Heart left ventricle (tissue), 13 donors: ENCODE measurements at regions not wholly inside any gene's neighbourhood (a gene's known extent, or its start where the extent isn't known, plus 50 kb on each side); places are given as distances from the start of the nearest gene placed in this dataset.

Source experiments
- CTCF ChIP-seq, 12 donors: fragments of 200-600 bp; sonication (generic) in 4 of 12; IDR thresholded peaks; one replicate each; pipeline versions ENCODE4 v1.5.0 to v1.8.0; 2018 to 2022; ENCODE audit warnings: antibody characterized with exemption in 12 of 12, mild to moderate bottlenecking in 5 of 12
- POLR2A ChIP-seq, 2 donors: fragments of 450-650 bp; IDR thresholded peaks; one replicate each; pipeline ENCODE4 v1.6.1; 2017; ENCODE audit warnings: antibody characterized with exemption in 2 of 2, mild to moderate bottlenecking in 2 of 2, moderate library complexity in 2 of 2
- donor health status: ischemic (EF 13 %, LVEDD 7.1; RV severe dilation, severe dysfunction).
- donor health status: DM: no; HTN: yes; CAD: no.
- donor health status: DM: no; HTN: no; CAD: no.
- donor health status: ischemic (EF 25% LVEDD 6.9; RV normal size, moderate dysfunction).
- donor health status: ischemic (EF 25% LVEDD 5.7; RV mildly dilated, moderate dysfunction).
- donor health status: ischemic (EF 35%, LVEDD 5.7; RV mildly dilated, moderate dysfunction).
- donor health status: nonischemic (EF 11% LVEDD 7.7; RV severe dilation, severe dysfunction).
- donor health status: DM: yes; HTN: yes; CAD: no.
- donor health status: PGD.
- donor health status: ischemic (EF 29% LVEDD 5.4; RV normal size, mild dysfunction).
- donor health status: nonischemic (EF 23%, LVEDD 6.1; RV moderate dilation, normal function).

DNA sequence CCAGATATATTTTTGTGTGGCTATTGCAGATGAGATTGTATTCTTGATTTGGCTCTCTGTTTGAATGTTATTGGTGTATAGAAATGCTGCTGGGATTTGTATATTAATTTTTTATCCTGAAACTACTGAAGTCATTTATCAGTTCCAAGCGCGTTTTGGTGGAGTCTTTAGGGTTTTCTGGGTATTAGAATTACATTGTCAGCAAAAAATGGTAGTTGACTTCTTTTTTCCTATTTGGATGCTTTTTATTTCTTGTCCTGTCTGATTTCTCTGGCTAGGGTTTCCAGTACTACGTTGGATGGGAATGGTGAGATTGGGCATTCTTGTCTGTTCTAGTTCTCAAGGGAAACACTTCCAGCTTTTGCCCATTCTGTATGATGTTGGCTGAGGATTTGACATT lies 415.5 kb upstream of the CHRM2 start:
- TF ChIP-seq POLR2A (IDR thresholded peaks at IDR 0.05): no peak
- no peak for TF ChIP-seq CTCF (IDR thresholded peaks at IDR 0.05)
